Activated T-cell treated with anti-CD3 and anti-CD28 coated beads, Interleukin-2, amount 50 U/mL, for 4 hours (primary cell): ENCODE measurements at regions not wholly inside any gene's neighbourhood (a gene's known extent, or its start where the extent isn't known, plus 50 kb on each side); places are given as distances from the start of the nearest gene placed in this dataset.

Experiments used
- ATAC-seq, 2 donors: fragments of 200-7000 bp; cut with Tn5 transposase; one replicate each; pipeline ENCODE4 v1.10.0; 2021
- DNase-seq: peaks from one replicate; pipeline ENCODE4 v3.0.0-alpha.2; 2020
- H3K27me3 Mint-ChIP-seq: one replicate; pipeline ENCODE4 v1.8.0; 2021; ENCODE audit warnings: low read depth, mixed read lengths
- H3K36me3 Mint-ChIP-seq: one replicate; pipeline ENCODE4 v1.8.0; 2022; ENCODE audit warnings: mixed read lengths; ENCODE audit not compliant: insufficient read depth
- H3K4me1 Mint-ChIP-seq: one replicate; pipeline ENCODE4 v1.8.0; 2021; ENCODE audit warnings: low read depth, mixed read lengths
- H3K4me3 Mint-ChIP-seq: one replicate; pipeline ENCODE4 v1.8.0; 2021; ENCODE audit warnings: mild to moderate bottlenecking, moderate library complexity, mixed read lengths
- H3K9me3 Mint-ChIP-seq: one replicate; pipeline ENCODE4 v1.8.0; 2021; ENCODE audit warnings: mixed read lengths

DNA sequence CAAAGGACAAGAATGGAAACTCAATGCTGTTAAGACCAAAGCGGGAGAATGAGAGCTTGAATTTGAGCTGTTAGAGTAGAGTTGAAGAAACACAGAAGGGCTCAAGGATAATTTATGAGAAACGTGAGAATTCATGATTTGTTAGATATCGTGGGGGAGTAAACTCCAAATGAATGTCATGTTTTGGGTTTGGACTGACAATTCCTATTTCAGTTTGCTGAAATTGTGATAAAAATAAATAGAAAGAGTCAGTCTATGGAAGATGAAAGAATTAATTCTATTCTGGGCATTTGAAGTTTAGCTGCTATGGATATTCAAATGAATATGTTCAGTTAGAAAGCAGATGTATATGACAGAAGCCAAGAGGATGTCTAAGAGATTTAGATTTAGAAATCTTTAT, 723.4 kb upstream of the PIK3C3 start:
- ATAC-seq, result no peak
- peaks cover 9% of the 10 kb centered on the region for H3K9me3 Mint-ChIP-seq
- H3K4me3 Mint-ChIP-seq, result no peak overlapping the region

DNA sequence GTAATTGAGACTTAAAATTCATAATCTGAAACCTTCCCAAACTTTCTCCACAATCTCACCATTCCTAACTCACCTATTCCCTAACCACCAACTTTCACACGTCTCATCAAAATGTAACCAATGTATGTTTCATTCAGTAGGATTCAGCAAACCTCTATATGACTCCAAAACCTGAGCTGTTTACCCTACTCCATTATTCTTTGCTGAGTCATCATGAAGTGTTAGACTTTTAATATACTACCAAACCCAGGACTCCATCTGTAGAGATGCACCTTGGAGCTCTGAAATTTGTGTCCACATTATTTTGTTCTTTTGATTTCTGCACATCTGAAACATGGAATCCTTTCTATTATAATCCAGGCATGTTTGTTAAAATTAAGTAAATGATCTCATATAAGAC, 727.0 kb upstream of the PIK3C3 start:
- no peaks in the 10 kb centered on the region for H3K27me3 Mint-ChIP-seq
- H3K4me1 Mint-ChIP-seq, result no peaks in the 10 kb centered on the region
- ATAC-seq (no peak), DNase-seq (no peak)
- no peaks in the 10 kb centered on the region for H3K36me3 Mint-ChIP-seq
- H3K9me3 Mint-ChIP-seq, result peaks cover 14% of the 10 kb centered on the region
- H3K4me3 Mint-ChIP-seq, result no peak overlapping the region

More for the DNA sequence above, 723.4 kb upstream of the PIK3C3 start:
- Mint-ChIP-seq H3K36me3 (no peaks in the 10 kb centered on the region), H3K27me3 (no peaks in the 10 kb centered on the region), H3K4me1 (no peaks in the 10 kb centered on the region)
- DNase-seq, result no peak

DNA sequence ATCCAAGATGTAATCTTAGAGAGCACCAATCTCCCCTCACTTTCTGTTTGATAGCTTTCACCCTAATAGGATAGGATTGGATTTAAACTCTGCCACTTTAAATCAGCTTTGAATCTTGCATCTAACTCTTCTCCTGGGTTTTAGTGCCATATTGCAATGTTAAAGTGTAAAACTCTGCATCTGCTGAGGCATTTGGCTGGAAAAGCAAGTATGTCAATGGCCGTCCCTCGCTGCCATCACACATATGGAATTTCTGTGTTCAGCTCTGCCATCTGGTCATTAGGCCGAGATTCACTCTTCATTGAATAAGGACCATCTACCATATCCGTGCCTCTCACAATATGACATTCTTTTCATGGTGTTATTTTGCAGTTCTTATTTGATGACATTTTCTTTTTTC, 728.1 kb upstream of the PIK3C3 start:
- Mint-ChIP-seq H3K4me3 (no peak overlapping the region), H3K36me3 (no peaks in the 10 kb centered on the region), H3K27me3 (no peaks in the 10 kb centered on the region), H3K9me3 (peaks cover 23% of the 10 kb centered on the region), H3K4me1 (no peaks in the 10 kb centered on the region)
- DNase-seq, result no peak
- no peak for ATAC-seq

DNA sequence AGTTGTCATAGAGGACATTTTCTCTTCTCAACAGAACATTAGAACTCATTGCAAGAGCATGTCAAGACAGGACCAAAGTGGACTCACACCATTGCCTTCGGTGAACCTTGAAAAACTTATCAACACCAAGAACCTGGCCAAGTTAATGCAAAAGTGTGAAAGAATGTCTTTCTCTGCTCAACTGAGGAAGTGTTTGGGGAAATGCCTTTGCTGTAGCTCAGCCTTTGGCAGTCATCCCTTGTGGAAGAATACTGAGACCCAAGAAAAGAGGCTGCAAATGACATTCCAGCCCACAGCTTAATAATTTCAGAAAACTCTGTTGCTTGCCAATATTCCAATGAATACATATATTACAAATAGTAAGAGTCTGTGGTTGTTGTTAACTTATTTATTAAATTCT, 728.8 kb upstream of the PIK3C3 start:
- Mint-ChIP-seq H3K36me3 (no peaks in the 10 kb centered on the region), H3K27me3 (no peaks in the 10 kb centered on the region), H3K4me1 (no peaks in the 10 kb centered on the region), H3K9me3 (peaks cover 23% of the 10 kb centered on the region), H3K4me3 (no peak overlapping the region)
- DNase-seq, result no peak
- no peak for ATAC-seq

DNA sequence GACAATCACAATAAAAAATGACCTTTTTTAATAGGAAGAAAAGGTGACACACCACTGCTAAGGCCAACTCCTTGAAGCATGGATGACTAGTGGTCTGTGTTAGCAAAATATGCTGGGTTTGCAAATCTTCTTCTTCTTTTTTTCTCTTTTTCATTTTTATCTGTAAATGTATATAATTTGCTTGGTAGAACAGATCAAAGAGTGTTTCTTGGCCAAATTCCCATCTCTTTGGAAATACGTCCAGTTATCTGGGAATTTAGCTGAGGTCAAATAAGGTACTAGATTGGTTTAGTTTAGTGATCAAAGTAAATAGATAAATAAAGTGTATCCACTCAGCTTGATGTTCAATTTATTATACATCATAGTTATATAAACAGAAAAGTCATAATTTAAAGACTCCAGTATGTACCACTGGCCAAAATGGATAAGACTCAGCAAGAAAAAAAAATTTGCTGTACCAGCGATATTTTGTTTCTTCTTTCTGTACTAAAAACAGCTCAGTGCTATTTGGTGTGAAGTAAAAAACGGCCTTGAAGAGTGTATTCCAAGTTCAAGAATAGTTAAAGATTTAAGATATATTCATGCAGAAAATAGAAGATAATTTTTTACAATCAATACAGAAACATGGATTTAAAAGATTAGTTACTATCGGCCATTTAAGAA, 738.6 kb upstream of the PIK3C3 start:
- H3K27me3 Mint-ChIP-seq, result no peaks in the 10 kb centered on the region
- no peak for ATAC-seq
- no peaks in the 10 kb centered on the region for H3K36me3 Mint-ChIP-seq
- H3K9me3 Mint-ChIP-seq, result peaks cover 15% of the 10 kb centered on the region
- no peaks in the 10 kb centered on the region for H3K4me1 Mint-ChIP-seq
- no peak for DNase-seq
- H3K4me3 Mint-ChIP-seq, result no peak overlapping the region

DNA sequence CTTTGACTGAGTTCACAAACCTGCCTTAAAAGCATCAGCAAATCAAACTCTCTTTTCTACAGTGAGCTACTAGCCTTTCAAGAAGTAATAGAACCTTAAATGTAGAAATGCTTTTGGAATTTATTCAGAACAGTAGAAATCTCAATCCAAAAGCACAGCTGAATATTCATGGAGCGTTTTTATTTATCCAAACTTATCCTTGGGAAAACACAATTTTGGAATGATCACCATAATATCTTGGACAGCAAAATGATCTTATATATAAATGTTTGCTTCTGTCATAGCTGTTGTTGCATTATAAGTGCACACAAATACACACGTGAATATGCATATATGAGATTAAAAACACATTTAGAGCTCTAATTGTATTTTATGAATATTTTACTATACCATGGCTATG, 747.3 kb upstream of the PIK3C3 start:
- ATAC-seq (no peak), DNase-seq (no peak)
- Mint-ChIP-seq H3K4me3 (no peak overlapping the region), H3K36me3 (no peaks in the 10 kb centered on the region), H3K27me3 (no peaks in the 10 kb centered on the region), H3K4me1 (no peaks in the 10 kb centered on the region), H3K9me3 (peaks cover 10% of the 10 kb centered on the region)

DNA sequence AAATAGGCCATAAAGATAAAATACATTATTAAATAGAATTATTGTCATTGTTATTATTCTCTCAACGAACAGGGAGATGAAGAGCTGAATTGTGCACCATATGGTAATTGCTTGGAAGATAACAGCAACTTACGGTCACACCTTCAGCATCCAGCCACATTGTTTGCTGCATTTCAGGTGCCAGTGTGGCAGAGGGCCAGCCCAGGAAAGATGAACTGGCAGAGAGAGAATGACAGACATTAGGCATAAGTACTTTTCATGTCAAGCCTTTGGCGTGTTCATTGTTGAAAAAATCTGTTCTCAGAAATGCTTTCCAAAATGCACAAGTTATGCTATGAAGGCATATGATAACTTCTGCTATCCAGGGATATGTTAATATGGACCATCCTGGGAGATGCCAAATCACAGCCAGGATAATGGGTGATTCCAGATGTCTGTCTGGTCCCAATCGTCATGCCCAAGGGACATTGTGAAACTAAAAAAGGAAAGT, 748.6 kb upstream of the PIK3C3 start:
- no peak for ATAC-seq
- H3K27me3 Mint-ChIP-seq, result no peaks in the 10 kb centered on the region
- peaks cover 12% of the 10 kb centered on the region for H3K9me3 Mint-ChIP-seq
- no peaks in the 10 kb centered on the region for H3K4me1 Mint-ChIP-seq
- DNase-seq, result no peak
- H3K36me3 Mint-ChIP-seq, result no peaks in the 10 kb centered on the region
- H3K4me3 Mint-ChIP-seq, result no peak overlapping the region

DNA sequence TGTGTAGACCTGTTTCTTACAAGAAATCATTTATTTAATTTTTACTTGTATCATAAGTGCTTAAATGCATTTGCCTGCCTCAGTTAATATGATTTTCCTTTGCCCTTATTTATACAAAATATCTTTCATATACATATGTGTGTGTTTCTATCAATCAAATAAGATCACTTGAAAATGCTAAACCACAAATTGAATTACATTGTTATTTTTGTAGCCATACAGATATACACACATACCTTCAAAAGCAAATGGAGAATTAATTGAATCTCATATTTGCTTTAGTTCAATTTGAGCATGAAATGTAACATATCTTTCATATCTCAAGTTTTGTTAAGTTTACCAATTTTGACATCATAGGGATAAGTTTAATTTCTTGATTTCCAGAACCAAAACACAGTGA, 755.8 kb upstream of the PIK3C3 start:
- no peaks in the 10 kb centered on the region for H3K36me3 Mint-ChIP-seq
- H3K4me3 Mint-ChIP-seq, result no peak overlapping the region
- DNase-seq (no peak), ATAC-seq (no peak)
- no peaks in the 10 kb centered on the region for H3K27me3 Mint-ChIP-seq
- H3K4me1 Mint-ChIP-seq, result no peaks in the 10 kb centered on the region
- H3K9me3 Mint-ChIP-seq, result peaks cover 12% of the 10 kb centered on the region

DNA sequence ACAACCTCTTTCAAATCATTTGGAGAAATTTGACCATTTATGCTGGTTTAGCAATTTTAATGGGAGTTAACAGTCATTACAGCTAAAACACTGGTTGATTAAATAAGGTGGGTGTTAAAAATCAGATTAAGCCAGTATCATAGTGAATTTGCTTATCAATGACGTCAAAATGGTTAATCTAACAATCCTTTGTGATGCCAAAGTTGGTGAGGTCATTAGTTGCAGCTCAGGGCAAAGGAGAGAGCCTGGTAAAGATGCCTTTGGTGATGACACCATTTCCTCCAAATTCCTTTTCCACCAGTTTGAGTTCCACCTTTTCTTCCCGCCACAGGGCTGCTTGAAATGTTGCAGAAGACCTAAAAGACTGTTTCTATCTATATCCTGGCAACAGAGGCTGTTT, 757.1 kb upstream of the PIK3C3 start:
- ATAC-seq (no peak), DNase-seq (no peak)
- no peaks in the 10 kb centered on the region for H3K36me3 Mint-ChIP-seq
- no peaks in the 10 kb centered on the region for H3K27me3 Mint-ChIP-seq
- no peak overlapping the region for H3K4me3 Mint-ChIP-seq
- H3K4me1 Mint-ChIP-seq, result no peaks in the 10 kb centered on the region
- peaks cover 12% of the 10 kb centered on the region for H3K9me3 Mint-ChIP-seq

DNA sequence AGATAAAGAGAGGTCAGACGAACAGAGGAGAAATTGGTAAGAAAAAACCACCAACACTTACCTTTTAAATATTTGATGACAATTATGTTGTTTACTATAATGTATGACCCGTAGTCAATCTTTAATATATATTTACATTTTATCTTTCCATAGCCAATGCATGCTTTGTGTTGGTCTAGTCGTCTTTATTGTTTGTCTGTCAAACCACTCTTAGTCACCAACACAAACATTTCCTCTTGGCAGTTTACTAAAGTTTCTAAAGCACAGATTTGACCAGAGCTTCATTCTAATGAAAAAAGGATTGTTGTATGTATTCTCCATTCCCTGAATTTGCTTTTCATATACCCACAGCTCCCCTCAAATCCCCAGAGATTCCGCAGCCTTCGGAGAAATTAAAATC, 784.7 kb upstream of the PIK3C3 start:
- DNase-seq, result no peak
- Mint-ChIP-seq H3K4me3 (no peak overlapping the region), H3K4me1 (no peaks in the 10 kb centered on the region), H3K9me3 (peaks cover 17% of the 10 kb centered on the region), H3K27me3 (no peaks in the 10 kb centered on the region), H3K36me3 (no peaks in the 10 kb centered on the region)
- no peak for ATAC-seq

DNA sequence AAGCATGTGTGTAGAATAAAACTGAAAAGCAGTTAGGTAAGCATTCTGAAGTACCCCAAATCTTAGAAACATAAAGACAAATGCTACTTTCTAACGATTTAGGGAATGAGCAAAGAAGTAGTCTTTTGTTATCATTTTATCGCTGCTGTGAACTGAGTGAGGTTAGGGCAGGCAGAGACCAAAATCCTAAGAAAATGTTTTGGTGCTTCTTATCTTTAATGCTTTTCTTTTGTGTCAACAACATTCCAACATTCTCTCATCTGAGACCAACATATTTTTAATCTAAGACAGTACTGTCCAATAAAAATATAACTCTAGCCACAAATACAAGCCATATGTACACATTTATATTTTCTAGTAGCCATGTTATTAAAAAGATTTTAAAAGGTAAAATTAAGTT, 789.4 kb upstream of the PIK3C3 start:
- Mint-ChIP-seq H3K4me1 (no peaks in the 10 kb centered on the region), H3K4me3 (no peak overlapping the region), H3K36me3 (no peaks in the 10 kb centered on the region), H3K27me3 (no peaks in the 10 kb centered on the region), H3K9me3 (peaks cover 13% of the 10 kb centered on the region)
- no peak for DNase-seq
- no peak for ATAC-seq

DNA sequence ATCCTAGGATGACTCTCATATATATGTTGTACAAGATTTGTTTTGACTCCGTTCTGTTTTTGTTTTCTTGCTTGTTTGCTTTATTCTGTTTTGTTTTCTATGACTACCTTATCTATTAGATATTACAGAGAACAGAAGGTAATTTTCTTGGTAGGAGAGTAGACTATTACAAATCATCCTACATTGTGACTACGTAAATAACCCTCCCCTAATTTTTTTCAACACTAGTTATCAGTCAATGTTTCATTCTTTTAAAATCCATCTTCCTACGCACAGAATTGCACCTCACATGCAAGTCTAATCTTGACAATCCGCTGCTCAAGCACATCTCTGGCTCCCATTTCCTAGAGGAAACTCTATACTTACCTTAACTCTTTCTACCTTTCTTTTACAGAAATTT, 792.3 kb upstream of the PIK3C3 start:
- ATAC-seq (no peak), DNase-seq (no peak)
- no peak overlapping the region for H3K4me3 Mint-ChIP-seq
- H3K9me3 Mint-ChIP-seq, result peaks cover 11% of the 10 kb centered on the region
- H3K27me3 Mint-ChIP-seq, result no peaks in the 10 kb centered on the region
- no peaks in the 10 kb centered on the region for H3K36me3 Mint-ChIP-seq
- H3K4me1 Mint-ChIP-seq, result no peaks in the 10 kb centered on the region

DNA sequence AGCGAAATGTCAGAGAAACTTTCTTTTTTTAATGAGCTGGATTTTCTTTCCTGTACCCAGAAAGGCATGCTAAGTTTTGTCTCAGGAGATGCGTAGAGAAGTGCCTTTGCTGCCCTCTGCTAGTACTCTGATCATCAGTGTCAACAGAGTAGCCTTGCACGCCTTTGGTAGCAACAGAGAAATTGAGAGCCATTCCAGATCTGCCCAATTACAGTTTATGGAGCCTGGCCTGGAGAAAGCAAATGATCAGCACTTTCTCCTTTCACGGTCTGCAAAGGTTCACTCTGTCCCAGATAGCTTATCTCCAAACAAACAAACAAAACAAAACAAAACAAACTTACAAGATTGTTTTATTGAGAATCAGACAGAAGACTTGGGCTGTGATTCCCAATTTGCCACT, 792.8 kb upstream of the PIK3C3 start:
- ATAC-seq (no peak), DNase-seq (no peak)
- H3K27me3 Mint-ChIP-seq, result no peaks in the 10 kb centered on the region
- H3K36me3 Mint-ChIP-seq, result no peaks in the 10 kb centered on the region
- no peak overlapping the region for H3K4me3 Mint-ChIP-seq
- H3K9me3 Mint-ChIP-seq, result peaks cover 11% of the 10 kb centered on the region
- no peaks in the 10 kb centered on the region for H3K4me1 Mint-ChIP-seq

DNA sequence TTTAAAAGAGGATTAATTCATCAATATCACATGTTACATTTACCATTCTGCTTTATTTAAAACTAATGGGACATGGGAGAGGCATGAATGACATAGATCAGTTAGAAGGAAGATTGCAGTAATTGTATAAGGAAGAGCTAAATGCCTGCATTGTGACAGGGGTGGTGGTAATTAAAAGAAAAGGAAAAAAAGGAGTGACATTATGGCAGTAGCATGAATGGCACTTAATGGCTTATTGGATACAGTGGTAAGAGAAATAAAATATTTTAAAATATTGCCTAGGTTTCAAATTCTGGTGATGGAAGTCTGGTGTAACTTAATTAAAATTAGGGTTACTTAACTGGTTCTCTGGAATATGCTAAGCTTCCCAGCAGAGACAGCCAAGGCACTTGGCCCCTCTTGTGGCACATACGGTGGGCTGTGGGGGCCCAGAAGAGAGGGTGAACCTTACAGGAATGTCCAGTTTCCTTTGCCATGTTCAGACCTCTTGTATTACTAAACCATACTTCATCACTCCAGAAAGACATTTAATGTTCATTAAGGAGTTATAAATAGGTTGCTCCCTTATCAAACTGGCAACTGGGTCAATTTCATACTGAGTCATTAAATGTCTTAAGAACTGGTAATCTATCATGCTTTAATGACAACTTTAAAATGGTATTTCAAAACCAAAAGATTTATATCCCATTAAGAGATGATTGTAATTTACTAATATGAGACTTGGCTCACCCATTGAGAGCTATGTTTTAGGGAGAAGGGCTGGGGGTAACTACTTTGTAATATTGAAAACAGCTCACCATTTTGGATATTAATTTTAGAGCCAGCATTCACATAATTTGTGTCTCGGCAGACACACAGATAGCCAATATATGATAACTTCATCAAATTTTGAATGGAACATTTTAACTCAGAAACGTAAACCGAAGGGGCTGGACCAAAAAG, 798.9 kb upstream of the PIK3C3 start:
- Mint-ChIP-seq H3K4me1 (no peaks in the 10 kb centered on the region), H3K4me3 (no peak overlapping the region), H3K27me3 (no peaks in the 10 kb centered on the region), H3K9me3 (no peaks in the 10 kb centered on the region), H3K36me3 (no peaks in the 10 kb centered on the region)
- ATAC-seq, result no peak
- no peak for DNase-seq

DNA sequence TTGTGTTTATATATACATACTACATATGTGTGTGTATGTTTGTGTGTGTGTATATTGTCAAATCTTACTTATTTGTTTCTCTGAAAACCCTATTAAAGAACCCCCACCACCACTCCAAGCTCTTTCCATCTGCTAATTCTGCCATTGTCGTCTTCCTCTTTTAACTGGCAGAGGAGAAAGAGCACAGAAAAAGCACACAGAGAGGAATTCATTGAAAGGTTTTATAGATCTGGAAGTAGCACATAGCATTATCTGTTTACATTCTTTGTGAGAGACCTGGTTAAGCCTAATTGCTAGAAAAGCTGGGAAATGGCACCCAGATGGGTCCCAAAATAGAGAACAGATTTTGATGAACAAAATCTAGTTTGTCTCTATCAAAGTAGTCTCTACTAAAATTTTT, 800.0 kb upstream of the PIK3C3 start:
- no peak overlapping the region for H3K4me3 Mint-ChIP-seq
- no peaks in the 10 kb centered on the region for H3K36me3 Mint-ChIP-seq
- DNase-seq (no peak), ATAC-seq (no peak)
- H3K9me3 Mint-ChIP-seq, result no peaks in the 10 kb centered on the region
- H3K4me1 Mint-ChIP-seq, result no peaks in the 10 kb centered on the region
- no peaks in the 10 kb centered on the region for H3K27me3 Mint-ChIP-seq
